H1 (cell line): ENCODE measurements at regions not wholly inside any gene's neighbourhood (a gene's known extent, or its start where the extent isn't known, plus 50 kb on each side); places are given as distances from the start of the nearest gene placed in this dataset.

Experiments
- CTCF ChIA-PET: fragments of 300-600 bp; sonication (Branson Sonifier 250); formaldehyde crosslinking; loops from one replicate; lab custom pipeline; 2021; ENCODE audit not compliant: partially characterized antibody; lab: Charles Lee
- POLR2A ChIA-PET: fragments of 300-600 bp; sonication (Branson Sonifier 250); formaldehyde crosslinking; loops from one replicate; lab custom pipeline; 2021; ENCODE audit warnings: inconsistent platforms; ENCODE audit not compliant: partially characterized antibody; lab: Charles Lee
- DNase-seq, 2 experiments: peaks; one replicate each; pipeline versions ENCODE4 v3.0.0 to v3.0.0-alpha.2; 2010 to 2022; ENCODE audit warnings: low spot score in 2 of 2, low read depth in 1 of 2, mixed read lengths in 1 of 2
- FAIRE-seq: peaks from 2 replicates; lab custom pipeline; 2011; peaks lifted over from hg19 to GRCh38; lab: Jason Lieb, UNC
- H2AFZ ChIP-seq: 2 replicates; pipeline ENCODE4 v1.8.1; 2012; ENCODE audit warnings: low read length, inconsistent platforms
- H2AK5ac ChIP-seq: 2 replicates; pipeline ENCODE4 v1.6.1; 2013; ENCODE audit warnings: low read depth, low read length
- H2BK120ac ChIP-seq: replicated peaks from 2 replicates; pipeline ENCODE3; 2013; ENCODE audit warnings: low read depth, low read length, inconsistent platforms
- H2BK12ac ChIP-seq: 2 replicates; pipeline ENCODE4 v1.6.1; 2013; ENCODE audit warnings: low read depth, low read length
- H2BK15ac ChIP-seq: 2 replicates; pipeline ENCODE4 v1.6.1; 2013; ENCODE audit warnings: low read length
- H2BK20ac ChIP-seq: 2 replicates; pipeline ENCODE4 v1.6.1; 2013; ENCODE audit warnings: low read length
- H2BK5ac ChIP-seq: 2 replicates; pipeline ENCODE4 v1.6.1; 2013; ENCODE audit warnings: low read depth, low read length
- H3K14ac ChIP-seq: 2 replicates; pipeline ENCODE4 v1.6.1; 2013; ENCODE audit warnings: inconsistent platforms; ENCODE audit not compliant: insufficient read length
- H3K18ac ChIP-seq: 2 replicates; pipeline ENCODE4 v1.6.1; 2013; ENCODE audit warnings: low read length; ENCODE audit errors: extremely low read depth
- H3K23ac ChIP-seq: 2 replicates; pipeline ENCODE4 v1.6.1; 2013; ENCODE audit warnings: inconsistent platforms; ENCODE audit not compliant: insufficient read length
- H3K23me2 ChIP-seq: 2 replicates; pipeline ENCODE4 v1.6.1; 2013; ENCODE audit warnings: low read depth, low read length
- H3K27ac ChIP-seq: 2 replicates; pipeline ENCODE4 v1.6.1; 2011; ENCODE audit warnings: low read depth, low read length, inconsistent platforms
- H3K27me3 ChIP-seq, 4 experiments: replicated peaks in 1 of 4; 1 replicate in 1 of 4; 2 replicates in 3 of 4; pipeline versions ENCODE4 v1.6.1 to v1.8.1; 2011 to 2013; ENCODE audit warnings: low read length in 3 of 4, mild to moderate bottlenecking in 3 of 4, inconsistent platforms in 2 of 4, mixed read lengths in 2 of 4, moderate library complexity in 1 of 4; ENCODE audit not compliant: control insufficient read depth in 3 of 4, insufficient read depth in 3 of 4; ENCODE audit errors: extremely low read depth in 1 of 4
- H3K36me3 ChIP-seq, 4 experiments: 2 replicates each; pipeline versions ENCODE4 v1.6.1 to v1.8.1; 2011 to 2013; ENCODE audit warnings: mild to moderate bottlenecking in 4 of 4, low read length in 3 of 4, moderate library complexity in 2 of 4, control low read depth in 1 of 4, inconsistent platforms in 1 of 4; ENCODE audit not compliant: insufficient read depth in 4 of 4, control insufficient read depth in 2 of 4
- H3K4ac ChIP-seq: replicated peaks from 2 replicates; pipeline ENCODE3; 2013; ENCODE audit warnings: low read length, low read depth, mixed read lengths, inconsistent platforms; ENCODE audit not compliant: insufficient read length
- H3K4me1 ChIP-seq, 4 experiments: replicated peaks in 1 of 4; 1 replicate in 1 of 4; 2 replicates in 3 of 4; pipeline versions ENCODE4 v1.6.1 to v1.8.1; 2011 to 2013; ENCODE audit warnings: low read length in 3 of 4, inconsistent platforms in 2 of 4, mixed read lengths in 1 of 4; ENCODE audit not compliant: insufficient read depth in 4 of 4, control insufficient read depth in 3 of 4
- H3K4me2 ChIP-seq, 2 experiments: 2 replicates each; pipeline versions ENCODE4 v1.6.1 to v1.8.1; 2011 to 2013; ENCODE audit warnings: low read depth in 2 of 2, low read length in 2 of 2, control low read depth in 1 of 2, inconsistent platforms in 1 of 2, mild to moderate bottlenecking in 1 of 2; ENCODE audit not compliant: insufficient read depth in 1 of 2
- H3K4me3 ChIP-seq, 4 experiments: fragments of 200-600, 300-600 bp in 1 of 4; sonication (generic), shearing (Covaris generic), sonication (Bioruptor Twin) in 1 of 4; 2 replicates each; pipeline versions ENCODE4 v1.5.1 to v1.8.1; 2011 to 2016; ENCODE audit warnings: low read length in 4 of 4, low read depth in 3 of 4, control low read depth in 2 of 4, inconsistent platforms in 2 of 4, mild to moderate bottlenecking in 2 of 4, mixed read lengths in 1 of 4, moderate library complexity in 1 of 4; ENCODE audit not compliant: insufficient read depth in 2 of 4; ENCODE audit errors: extremely low read depth in 1 of 4
- H3K56ac ChIP-seq: replicated peaks from 2 replicates; pipeline ENCODE3; 2013; ENCODE audit warnings: low read depth, mild to moderate bottlenecking, mixed read lengths, low read length, inconsistent platforms; ENCODE audit not compliant: insufficient read length
- H3K79me1 ChIP-seq: 2 replicates; pipeline ENCODE4 v1.6.1; 2013; ENCODE audit warnings: low read depth, low read length, control low read depth
- H3K79me2 ChIP-seq, 2 experiments: 2 replicates each; pipeline versions ENCODE4 v1.6.1 to v1.8.1; 2012 to 2013; ENCODE audit warnings: low read length in 2 of 2, mild to moderate bottlenecking in 2 of 2, inconsistent platforms in 1 of 2; ENCODE audit not compliant: insufficient read depth in 2 of 2, control insufficient read depth in 1 of 2
- H3K9ac ChIP-seq, 4 experiments: replicated peaks in 1 of 4; 1 replicate in 1 of 4; 2 replicates in 3 of 4; pipeline versions ENCODE4 v1.6.1 to v1.8.1; 2011 to 2013; ENCODE audit warnings: low read depth in 3 of 4, low read length in 3 of 4, control low read depth in 2 of 4, mild to moderate bottlenecking in 2 of 4, moderate library complexity in 2 of 4, inconsistent platforms in 1 of 4; ENCODE audit errors: extremely low read depth in 1 of 4
- H3K9me3 ChIP-seq, 2 experiments: 2 replicates each; pipeline versions ENCODE4 v1.6.1 to v1.8.1; 2012 to 2013; ENCODE audit warnings: mild to moderate bottlenecking in 2 of 2, moderate library complexity in 2 of 2, control low read depth in 1 of 2, inconsistent platforms in 1 of 2, low read depth in 1 of 2, low read length in 1 of 2, mixed read lengths in 1 of 2; ENCODE audit not compliant: insufficient read depth in 2 of 2
- H4K20me1 ChIP-seq, 2 experiments: replicated peaks in 1 of 2; 2 replicates each; pipeline versions ENCODE3 to v1.8.1; 2011 to 2013; ENCODE audit warnings: inconsistent platforms in 2 of 2, low read length in 2 of 2, mild to moderate bottlenecking in 1 of 2; ENCODE audit not compliant: insufficient read depth in 2 of 2, control insufficient read depth in 1 of 2
- H4K5ac ChIP-seq: 2 replicates; pipeline ENCODE4 v1.6.1; 2013; ENCODE audit warnings: low read length, low read depth, mixed read lengths, inconsistent platforms; ENCODE audit not compliant: insufficient read length
- H4K8ac ChIP-seq: 2 replicates; pipeline ENCODE4 v1.8.0; 2013; ENCODE audit warnings: mild to moderate bottlenecking, moderate library complexity, low read length, inconsistent platforms; ENCODE audit not compliant: insufficient read depth; ENCODE audit errors: extremely low read depth
- H4K91ac ChIP-seq: replicated peaks from 2 replicates; pipeline ENCODE3; 2013; ENCODE audit warnings: low read length, mixed read lengths, inconsistent platforms; ENCODE audit not compliant: insufficient read length
- KDM5A ChIP-seq: fragments of 200-600 bp; IDR thresholded peaks from 2 replicates; pipeline ENCODE4 v1.7.1; 2012; ENCODE audit warnings: mild to moderate bottlenecking, low read length, inconsistent platforms, mixed read lengths
- MAFK ChIP-seq: IDR thresholded peaks from 2 replicates; pipeline ENCODE4 v1.6.1; 2012; ENCODE audit warnings: low read depth, mild to moderate bottlenecking, improper control_type of control experiment, low read length
- WGBS, 2 experiments: shearing (Covaris generic) in 1 of 2; methylation state at CpG; one replicate each; pipeline versions ENCODE4 v1.1.6 to v1.1.7; 2013 to 2015; ENCODE audit warnings: low lambda C conversion rate in 2 of 2, mixed read lengths in 2 of 2, inconsistent platforms in 1 of 2, low coverage in 1 of 2, missing lambda C conversion rate in 1 of 2; ENCODE audit not compliant: insufficient replicate concordance in 2 of 2, insufficient coverage in 1 of 2, insufficient read length in 1 of 2; ENCODE audit errors: extremely low coverage in 1 of 2, missing lambda C conversion rate in 1 of 2; 5-methylcytosine and 5-hydroxymethylcytosine counted together

DNA sequence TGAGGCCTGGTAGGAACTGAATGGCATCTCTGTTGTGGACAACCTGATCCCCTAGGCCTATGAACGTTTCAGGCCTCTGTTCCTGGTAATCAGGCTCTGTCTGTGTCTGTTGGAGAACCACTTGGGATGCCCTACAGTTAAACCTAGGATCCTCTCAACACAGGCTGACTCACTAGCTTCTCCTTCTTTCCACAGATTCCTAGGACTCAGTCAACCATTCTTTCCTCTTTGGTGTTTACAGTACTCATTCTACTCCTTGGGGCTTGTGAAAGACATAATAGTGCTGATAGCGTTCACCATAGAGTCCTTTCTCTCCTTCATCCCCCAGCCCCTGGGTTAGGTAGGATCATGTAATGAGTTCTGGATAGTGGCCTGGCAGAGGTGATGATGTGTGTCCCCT, 544.3 kb downstream of the METTL4 start:
- H3K4me1 ChIP-seq = peaks cover 0 to 7% (median 0%) of the 10 kb centered on the region in 4 experiments; a peak in 1 of 7 replicates
- H4K5ac ChIP-seq = no peak overlapping the region
- H3K4ac ChIP-seq = no peak overlapping the region
- H2BK120ac ChIP-seq = no peak overlapping the region
- H3K56ac ChIP-seq = no peak overlapping the region
- H3K9me3 ChIP-seq = no peaks in the 10 kb centered on the region
- H3K27ac ChIP-seq = no peak overlapping the region
- ChIA-PET POLR2A (no interaction called here), CTCF (interaction anchor here (0.7 to 0.8 kb wide), 2 partner anchors 11 to 77 kb away, joined by 3 read pairs; no protein-coding TSS in a partner anchor)
- no peaks in the 10 kb centered on the region for H4K20me1 ChIP-seq
- no peak for DNase-seq
- H3K79me1 ChIP-seq = no peaks in the 10 kb centered on the region
- H3K4me2 ChIP-seq = no peak overlapping the region
- H4K91ac ChIP-seq = no peak overlapping the region
- WGBS, 2 experiments = 77% methylated on average over 2 of the region's 2 CpGs; no CpG with 5 or more reads in 1 of the 2 experiments
- no peak overlapping the region for H3K18ac ChIP-seq
- no peaks in the 10 kb centered on the region for H3K36me3 ChIP-seq
- no peaks in the 10 kb centered on the region for H3K27me3 ChIP-seq
- H2AFZ ChIP-seq = no peak overlapping the region
- H4K8ac ChIP-seq = no peak overlapping the region
- no peak overlapping the region for H2BK15ac ChIP-seq
- H3K9ac ChIP-seq = no peak overlapping the region; a peak in 1 of 7 replicates
- H2AK5ac ChIP-seq = no peak overlapping the region
- no peaks in the 10 kb centered on the region for H3K79me2 ChIP-seq
- FAIRE-seq = no peak
- no peak overlapping the region for H2BK20ac ChIP-seq
- H3K14ac ChIP-seq = no peak overlapping the region
- no peak overlapping the region for H3K4me3 ChIP-seq
- TF ChIP-seq KDM5A (no peak), MAFK (no peak)
- H2BK5ac ChIP-seq = no peak overlapping the region
- H2BK12ac ChIP-seq = no peak overlapping the region
- H3K23ac ChIP-seq = no peak overlapping the region
- H3K23me2 ChIP-seq = no peaks in the 10 kb centered on the region
